Nephron (organoid): ENCODE measurements at regions not wholly inside any gene's neighbourhood (a gene's known extent, or its start where the extent isn't known, plus 50 kb on each side); places are given as distances from the start of the nearest gene placed in this dataset.
"Not testable (repeated sequence)": the region's sequence is repeated elsewhere in the genome, so short reads cannot be mapped to it uniquely, and the experiment has no call there.

Experiments used
- H3K27ac Mint-ChIP-seq, 3 experiments: 2 replicates each; pipeline ENCODE4 v1.8.0; 2020; ENCODE audit warnings: mixed read lengths in 3 of 3, mild to moderate bottlenecking in 2 of 3, moderate library complexity in 1 of 3
- H3K27me3 Mint-ChIP-seq: 2 replicates; pipeline ENCODE4 v1.8.0; 2021; ENCODE audit warnings: low read depth, mild to moderate bottlenecking, moderate library complexity, mixed read lengths
- H3K36me3 Mint-ChIP-seq: 2 replicates; pipeline ENCODE4 v1.8.0; 2020; ENCODE audit warnings: low read depth, mixed read lengths
- H3K4me1 Mint-ChIP-seq: 2 replicates; pipeline ENCODE4 v1.8.0; 2020; ENCODE audit warnings: mixed read lengths
- H3K4me3 Mint-ChIP-seq, 3 experiments: 2 replicates each; pipeline ENCODE4 v1.8.0; 2020; ENCODE audit warnings: mild to moderate bottlenecking in 3 of 3, mixed read lengths in 3 of 3, moderate library complexity in 2 of 3
- H3K9me3 Mint-ChIP-seq: 2 replicates; pipeline ENCODE4 v1.8.0; 2020; ENCODE audit warnings: mixed read lengths
- TF ChIP-seq, protein P1 (sequence below), 3 experiments: fragments of 200-600 bp; sonication (generic); IDR thresholded peaks; one replicate each; pipeline ENCODE4 v1.5.0; 2021; ENCODE audit warnings: antibody characterized with exemption in 3 of 3; ENCODE audit not compliant: unreplicated experiment in 3 of 3

DNA sequence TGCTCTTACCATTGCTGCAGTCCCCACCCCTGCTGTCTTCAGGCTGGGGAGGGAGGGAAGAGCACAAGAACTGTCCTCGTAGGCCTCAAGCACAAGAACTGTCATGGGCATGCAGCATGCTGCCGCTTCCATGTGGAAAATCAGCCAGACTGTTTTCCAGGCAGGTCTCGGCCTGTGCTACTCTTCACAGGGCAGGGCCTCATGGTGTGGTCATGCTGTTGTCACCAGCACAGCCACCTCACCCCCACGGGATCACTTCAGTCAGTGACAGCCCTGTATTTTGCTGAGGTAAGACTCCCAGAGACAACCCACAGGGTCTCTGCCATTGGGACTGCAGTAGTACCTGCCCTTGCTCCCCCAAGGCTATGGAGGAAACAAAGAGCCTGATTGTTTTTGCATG lies 205.3 kb downstream of the NAP1L3 start:
- Mint-ChIP-seq H3K36me3 (no peaks in the 10 kb centered on the region), H3K4me3 (no peak overlapping the region), H3K27ac (no peak overlapping the region), H3K27me3 (no peaks in the 10 kb centered on the region), H3K4me1 (no peaks in the 10 kb centered on the region), H3K9me3 (no peaks in the 10 kb centered on the region)
- TF ChIP-seq, protein P1, sequence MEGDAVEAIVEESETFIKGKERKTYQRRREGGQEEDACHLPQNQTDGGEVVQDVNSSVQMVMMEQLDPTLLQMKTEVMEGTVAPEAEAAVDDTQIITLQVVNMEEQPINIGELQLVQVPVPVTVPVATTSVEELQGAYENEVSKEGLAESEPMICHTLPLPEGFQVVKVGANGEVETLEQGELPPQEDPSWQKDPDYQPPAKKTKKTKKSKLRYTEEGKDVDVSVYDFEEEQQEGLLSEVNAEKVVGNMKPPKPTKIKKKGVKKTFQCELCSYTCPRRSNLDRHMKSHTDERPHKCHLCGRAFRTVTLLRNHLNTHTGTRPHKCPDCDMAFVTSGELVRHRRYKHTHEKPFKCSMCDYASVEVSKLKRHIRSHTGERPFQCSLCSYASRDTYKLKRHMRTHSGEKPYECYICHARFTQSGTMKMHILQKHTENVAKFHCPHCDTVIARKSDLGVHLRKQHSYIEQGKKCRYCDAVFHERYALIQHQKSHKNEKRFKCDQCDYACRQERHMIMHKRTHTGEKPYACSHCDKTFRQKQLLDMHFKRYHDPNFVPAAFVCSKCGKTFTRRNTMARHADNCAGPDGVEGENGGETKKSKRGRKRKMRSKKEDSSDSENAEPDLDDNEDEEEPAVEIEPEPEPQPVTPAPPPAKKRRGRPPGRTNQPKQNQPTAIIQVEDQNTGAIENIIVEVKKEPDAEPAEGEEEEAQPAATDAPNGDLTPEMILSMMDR (IDR thresholded peaks at IDR 0.05; ENCODE audit: unreplicated experiment in 3 of 3), result no peak

DNA sequence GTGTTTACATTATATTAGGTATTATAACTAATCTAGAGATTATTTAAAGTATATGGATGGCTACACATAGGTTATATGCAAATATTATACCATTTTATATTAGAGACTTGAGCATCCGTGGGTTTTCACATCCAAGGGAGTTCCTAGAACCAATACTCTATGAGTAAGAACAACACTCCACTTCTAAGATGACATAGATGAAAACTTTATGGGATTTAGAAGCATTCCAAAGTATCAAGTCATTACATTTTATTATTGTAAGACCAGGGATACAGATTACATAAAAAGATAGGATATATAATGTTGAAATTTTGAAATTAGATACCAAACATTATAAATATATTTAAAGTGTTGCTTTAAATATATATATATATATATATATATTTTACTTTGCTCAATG lies 207.0 kb downstream of the NAP1L3 start:
- H3K27me3 Mint-ChIP-seq, result no peaks in the 10 kb centered on the region
- no peaks in the 10 kb centered on the region for H3K4me1 Mint-ChIP-seq
- no peaks in the 10 kb centered on the region for H3K9me3 Mint-ChIP-seq
- TF ChIP-seq, protein P1 (IDR thresholded peaks at IDR 0.05; ENCODE audit: unreplicated experiment in 3 of 3), result no peak
- H3K4me3 Mint-ChIP-seq, result no peak overlapping the region
- no peaks in the 10 kb centered on the region for H3K36me3 Mint-ChIP-seq
- no peak overlapping the region for H3K27ac Mint-ChIP-seq

DNA sequence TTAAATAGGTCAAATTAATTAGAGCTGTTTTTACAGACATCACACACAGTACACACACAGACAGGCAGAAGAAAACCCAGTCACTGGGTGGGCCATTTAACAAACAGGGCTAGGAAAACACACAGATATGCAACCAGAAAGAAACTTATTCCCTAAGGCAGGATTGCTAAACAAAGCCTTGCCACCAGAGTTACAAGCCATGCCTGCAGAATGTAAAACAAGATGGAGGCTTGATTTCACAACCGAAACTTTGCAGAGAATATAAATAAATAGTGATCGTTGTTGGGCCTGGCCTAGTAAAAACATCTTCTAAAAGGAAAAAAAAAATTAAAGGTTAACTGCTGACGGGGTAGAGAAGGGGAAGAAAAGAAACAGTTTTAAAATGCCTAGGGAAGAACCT lies 212.3 kb downstream of the NAP1L3 start:
- no peaks in the 10 kb centered on the region for H3K4me1 Mint-ChIP-seq

DNA sequence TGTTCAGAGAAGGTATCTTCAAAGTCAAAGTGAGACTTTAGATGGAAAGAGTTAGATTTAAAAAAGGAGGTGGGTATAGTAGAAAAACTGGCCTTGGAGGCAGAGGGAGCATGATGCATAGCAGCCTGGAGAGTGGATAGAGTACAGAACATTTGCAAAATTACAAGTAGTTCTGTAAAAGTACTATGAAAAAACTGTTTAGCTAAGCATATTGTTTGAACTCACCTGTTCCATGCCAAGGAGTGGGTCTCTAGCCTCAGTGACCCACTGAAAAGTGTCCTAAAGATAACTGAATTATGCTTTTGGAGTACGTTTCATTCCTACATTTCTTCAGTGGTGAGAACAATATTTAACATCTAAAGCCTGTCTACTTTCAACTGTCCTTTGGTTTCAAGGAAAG lies 218.9 kb downstream of the NAP1L3 start:
- Mint-ChIP-seq H3K4me3 (no peak overlapping the region), H3K36me3 (no peaks in the 10 kb centered on the region), H3K9me3 (no peaks in the 10 kb centered on the region), H3K4me1 (no peaks in the 10 kb centered on the region), H3K27ac (no peak overlapping the region), H3K27me3 (no peaks in the 10 kb centered on the region)
- TF ChIP-seq, protein P1 (IDR thresholded peaks at IDR 0.05; ENCODE audit: unreplicated experiment in 3 of 3), result no peak

More for the DNA sequence above, 212.3 kb downstream of the NAP1L3 start:
- H3K27ac Mint-ChIP-seq, result no peak overlapping the region
- no peaks in the 10 kb centered on the region for H3K27me3 Mint-ChIP-seq
- H3K9me3 Mint-ChIP-seq, result no peaks in the 10 kb centered on the region
- TF ChIP-seq, protein P1 (IDR thresholded peaks at IDR 0.05; ENCODE audit: unreplicated experiment in 3 of 3), result no peak
- H3K4me3 Mint-ChIP-seq, result no peak overlapping the region
- no peaks in the 10 kb centered on the region for H3K36me3 Mint-ChIP-seq

DNA sequence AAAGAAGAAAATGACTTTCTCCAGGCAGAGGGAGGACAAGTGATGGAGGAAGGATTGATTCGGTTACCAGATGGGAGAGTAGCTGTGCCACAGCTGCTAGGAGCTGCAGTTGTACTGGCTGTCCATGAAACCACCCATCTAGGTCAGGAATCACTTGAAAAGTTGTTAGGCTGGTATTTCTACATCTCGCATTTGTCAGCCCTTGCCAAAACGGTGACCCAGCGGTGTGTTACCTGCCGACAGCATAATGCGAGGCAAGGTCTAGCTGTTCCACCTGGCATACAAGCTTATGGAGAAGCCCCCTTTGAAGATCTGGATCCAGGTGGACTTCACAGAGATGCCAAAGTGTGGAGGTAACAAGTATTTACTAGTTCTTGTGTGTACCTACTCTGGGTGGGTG lies 238.7 kb downstream of the NAP1L3 start:
- not testable (repeated sequence) for H3K36me3 Mint-ChIP-seq, H3K27ac Mint-ChIP-seq, H3K4me3 Mint-ChIP-seq, H3K4me1 Mint-ChIP-seq, H3K9me3 Mint-ChIP-seq, H3K27me3 Mint-ChIP-seq

DNA sequence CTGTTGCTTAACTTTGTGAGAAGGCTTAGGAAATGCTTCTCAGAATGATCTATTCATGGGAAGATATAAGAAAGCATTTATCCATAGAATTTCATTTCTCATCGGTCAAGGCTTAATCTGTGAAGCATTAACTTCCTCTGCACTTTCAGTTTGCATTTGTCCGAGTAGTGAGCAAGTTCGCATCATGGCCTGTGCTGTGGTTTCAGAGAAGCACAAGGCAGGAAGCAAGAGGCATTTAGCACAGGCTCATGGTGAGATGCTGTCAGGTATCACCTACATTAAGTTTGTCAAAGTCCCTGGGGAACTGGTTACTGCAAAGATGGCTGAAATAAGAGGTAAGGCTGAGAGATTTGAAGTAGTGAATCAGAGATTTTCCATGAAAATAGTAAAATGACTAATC lies 244.9 kb downstream of the NAP1L3 start:
- Mint-ChIP-seq H3K36me3 (no peaks in the 10 kb centered on the region), H3K4me3 (no peak overlapping the region), H3K9me3 (no peaks in the 10 kb centered on the region), H3K27me3 (no peaks in the 10 kb centered on the region), H3K27ac (no peak overlapping the region), H3K4me1 (no peaks in the 10 kb centered on the region)
- TF ChIP-seq, protein P1 (IDR thresholded peaks at IDR 0.05; ENCODE audit: unreplicated experiment in 3 of 3), result no peak
